K562 (cell line): ENCODE measurements at regions not wholly inside any gene's neighbourhood (a gene's known extent, or its start where the extent isn't known, plus 50 kb on each side); places are given as distances from the start of the nearest gene placed in this dataset.
"Not testable (repeated sequence)": the region's sequence is repeated elsewhere in the genome, so short reads cannot be mapped to it uniquely, and the experiment has no call there.

Experiments
- ATAC-seq: fragments of 200-7000 bp; cut with Tn5 transposase; 3 replicates; pipeline ENCODE4 v1.9.1; 2020; ENCODE audit warnings: moderate library complexity
- BruUV-seq: library from RNA; stranded (reverse); fragments of 400-500 nt; replicated peaks from 2 replicates; lab custom pipeline; 2021; lab: Mats Ljungman, UMichigan
- CTCF ChIA-PET: fragments of 300-600 bp; formaldehyde crosslinking; extraction: SDS; loops from one replicate; lab custom pipeline; 2021; ENCODE audit warnings: low intra/inter-chr PET ratio; lab: Yijun Ruan, JAX
- POLR2A ChIA-PET: fragments of 300-600, 350-650 bp; sonication (Branson Sonifier 250); formaldehyde crosslinking; extraction: SDS; loops from one replicate; lab custom pipeline; 2021; ENCODE audit warnings: antibody characterized with exemption, inconsistent platforms; lab: Yijun Ruan, JAX
- DNase-seq, 4 experiments: peaks; one replicate each; pipeline versions ENCODE4 v3.0.0 to v3.0.0-alpha.2; 2011 to 2018; ENCODE audit warnings: low spot score in 3 of 4, mixed read lengths in 3 of 4; ENCODE audit errors: extremely low read depth in 1 of 4
- FAIRE-seq: peaks from 2 replicates; lab custom pipeline; 2011; peaks lifted over from hg19 to GRCh38; lab: Jason Lieb, UNC
- H2AFZ ChIP-seq: 2 replicates; pipeline ENCODE4 v1.6.0; 2011; ENCODE audit warnings: low read depth, low read length, control low read depth, inconsistent platforms
- H3K27ac ChIP-seq: fragments of 200-600 bp; 3 replicates; pipeline ENCODE4 v1.8.0; 2011; ENCODE audit warnings: low read depth, mild to moderate bottlenecking, control low read depth, inconsistent platforms, low read length, moderate library complexity, mixed read lengths; ENCODE audit errors: extremely low read depth
- H3K27me3 ChIP-seq, 2 experiments: fragments of 300-600 bp in 1 of 2; 2 replicates in 1 of 2; 3 replicates in 1 of 2; pipeline versions ENCODE4 v1.6.0 to v1.8.0; 2011; ENCODE audit warnings: inconsistent platforms in 2 of 2, low read length in 2 of 2, mild to moderate bottlenecking in 1 of 2, mixed read lengths in 1 of 2, moderate library complexity in 1 of 2; ENCODE audit not compliant: control insufficient read depth in 2 of 2, insufficient read depth in 2 of 2
- H3K36me3 ChIP-seq: fragments of 300-600 bp; 3 replicates; pipeline ENCODE4 v1.8.0; 2011; ENCODE audit warnings: mild to moderate bottlenecking, low read length, inconsistent platforms; ENCODE audit not compliant: control insufficient read depth, insufficient read depth
- H3K4me1 ChIP-seq, 2 experiments: fragments of 200-600 bp in 1 of 2; replicated peaks in 1 of 2; 2 replicates in 1 of 2; 3 replicates in 1 of 2; pipeline versions ENCODE4 v1.5.1 to v1.8.0; 2011; ENCODE audit warnings: inconsistent platforms in 2 of 2, low read length in 2 of 2, mild to moderate bottlenecking in 1 of 2, mixed read lengths in 1 of 2, moderate library complexity in 1 of 2; ENCODE audit not compliant: control insufficient read depth in 2 of 2, insufficient read depth in 2 of 2
- H3K4me2 ChIP-seq: 2 replicates; pipeline ENCODE4 v1.6.1; 2011; ENCODE audit warnings: low read length, control low read depth, inconsistent platforms, mixed read lengths; ENCODE audit not compliant: insufficient read depth
- H3K4me3 ChIP-seq: fragments of 200-600 bp; sonication (generic), shearing (Covaris generic); 2 replicates; pipeline ENCODE4 v1.5.1; 2016; ENCODE audit warnings: control low read depth, inconsistent platforms
- H3K79me2 ChIP-seq: fragments of 200-600 bp; 3 replicates; pipeline ENCODE4 v1.8.0; 2011; ENCODE audit warnings: low read length, inconsistent platforms; ENCODE audit not compliant: control insufficient read depth, insufficient read depth
- H3K9ac ChIP-seq, 2 experiments: 2 replicates each; pipeline versions ENCODE4 v1.6.0 to v1.6.1; 2011; ENCODE audit warnings: low read depth in 2 of 2, low read length in 2 of 2, control low read depth in 1 of 2, inconsistent platforms in 1 of 2, mild to moderate bottlenecking in 1 of 2, mixed read lengths in 1 of 2; ENCODE audit not compliant: insufficient read depth in 1 of 2
- H3K9me1 ChIP-seq: one replicate; pipeline ENCODE4 v1.6.0; 2011; ENCODE audit warnings: inconsistent platforms, mild to moderate bottlenecking, low read length, moderate library complexity; ENCODE audit not compliant: control insufficient read depth, insufficient read depth
- H3K9me3 ChIP-seq: replicated peaks from 2 replicates; pipeline ENCODE4 v1.5.1; 2011; ENCODE audit warnings: low read depth, low read length, inconsistent platforms; ENCODE audit not compliant: control insufficient read depth, insufficient read depth
- H4K20me1 ChIP-seq: replicated peaks from 2 replicates; pipeline ENCODE4 v1.6.1; 2011; ENCODE audit warnings: low read length, inconsistent platforms, mixed read lengths; ENCODE audit not compliant: control insufficient read depth, insufficient read depth
- WGBS: fragments of 100-300 bp; shearing (Covaris generic); methylation state at CpG from one replicate; pipeline ENCODE4 v1.1.6; 2016; ENCODE audit warnings: low coverage, mixed read lengths; ENCODE audit not compliant: insufficient coverage; ENCODE audit errors: missing lambda C conversion rate; 5-methylcytosine and 5-hydroxymethylcytosine counted together
- in situ Hi-C: fragments of 300-500 bp; cut with MboI; formaldehyde crosslinking; loops from 4 replicates; pipeline ENCODE4 v1.15.0; 2018; ENCODE audit warnings: inconsistent platforms, mixed read lengths
- intact Hi-C: fragments of 100-400 bp; cut with micrococcal nuclease; formaldehyde crosslinking; loops from 2 replicates; pipeline ENCODE4 v1.14.2; 2022

GRCh38 chr7:150016651-150017189 lies 143.0 kb downstream of the ATP6V0E2 start:
- in situ Hi-C loops = loop anchor here (10.0 kb wide), 1 partner anchor 1338 kb away; no protein-coding TSS in a partner anchor
- H3K36me3 ChIP-seq, H3K27me3 ChIP-seq, H3K4me1 ChIP-seq, BruUV-seq, H2AFZ ChIP-seq, DNase-seq, FAIRE-seq, H3K9ac ChIP-seq, H3K4me2 ChIP-seq, H4K20me1 ChIP-seq, CTCF ChIA-PET, H3K79me2 ChIP-seq, H3K9me3 ChIP-seq, H3K27ac ChIP-seq, H3K4me3 ChIP-seq, intact Hi-C loops, H3K9me1 ChIP-seq, ATAC-seq: not testable (repeated sequence)
- POLR2A ChIA-PET = interaction anchor here (0.7 kb wide), 1 partner anchor 433 kb away, joined by 3 read pairs; the partner anchor contains the start of gene GIMAP8
- 0% methylated on average over 3 of the region's 3 CpGs for WGBS

DNA sequence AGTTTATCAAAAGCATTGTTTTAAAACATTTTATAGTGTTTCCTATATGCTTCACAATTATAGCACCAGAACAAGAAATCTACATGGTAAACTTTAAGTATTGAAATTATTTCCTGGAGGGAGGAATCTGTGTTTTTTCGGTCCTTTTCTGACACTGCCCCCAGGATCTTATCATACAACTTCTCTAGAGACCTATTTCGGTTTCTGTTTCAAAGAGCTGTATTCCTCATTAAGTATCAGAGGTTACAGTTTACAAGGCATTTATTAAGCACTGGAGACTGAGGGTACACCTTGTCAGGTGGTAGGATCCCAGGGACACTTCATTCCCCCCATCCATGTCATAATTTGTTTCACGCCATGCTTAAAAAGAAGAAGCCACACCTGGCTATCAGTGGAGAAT lies 146.4 kb downstream of the ATP6V0E2 start:
- CTCF ChIA-PET, H3K27ac ChIP-seq, H3K4me3 ChIP-seq, H4K20me1 ChIP-seq, DNase-seq, ATAC-seq, H3K9ac ChIP-seq, FAIRE-seq, H3K9me1 ChIP-seq, H2AFZ ChIP-seq, POLR2A ChIA-PET, intact Hi-C loops, H3K79me2 ChIP-seq, in situ Hi-C loops, H3K36me3 ChIP-seq, H3K9me3 ChIP-seq, BruUV-seq, H3K4me1 ChIP-seq, H3K4me2 ChIP-seq: not testable (repeated sequence)
- peaks cover 3 to 18% of the 10 kb centered on the region in 2 experiments; a peak in 4 of 5 replicates for H3K27me3 ChIP-seq
- 2% methylated on average over 3 of the region's 3 CpGs for WGBS

DNA sequence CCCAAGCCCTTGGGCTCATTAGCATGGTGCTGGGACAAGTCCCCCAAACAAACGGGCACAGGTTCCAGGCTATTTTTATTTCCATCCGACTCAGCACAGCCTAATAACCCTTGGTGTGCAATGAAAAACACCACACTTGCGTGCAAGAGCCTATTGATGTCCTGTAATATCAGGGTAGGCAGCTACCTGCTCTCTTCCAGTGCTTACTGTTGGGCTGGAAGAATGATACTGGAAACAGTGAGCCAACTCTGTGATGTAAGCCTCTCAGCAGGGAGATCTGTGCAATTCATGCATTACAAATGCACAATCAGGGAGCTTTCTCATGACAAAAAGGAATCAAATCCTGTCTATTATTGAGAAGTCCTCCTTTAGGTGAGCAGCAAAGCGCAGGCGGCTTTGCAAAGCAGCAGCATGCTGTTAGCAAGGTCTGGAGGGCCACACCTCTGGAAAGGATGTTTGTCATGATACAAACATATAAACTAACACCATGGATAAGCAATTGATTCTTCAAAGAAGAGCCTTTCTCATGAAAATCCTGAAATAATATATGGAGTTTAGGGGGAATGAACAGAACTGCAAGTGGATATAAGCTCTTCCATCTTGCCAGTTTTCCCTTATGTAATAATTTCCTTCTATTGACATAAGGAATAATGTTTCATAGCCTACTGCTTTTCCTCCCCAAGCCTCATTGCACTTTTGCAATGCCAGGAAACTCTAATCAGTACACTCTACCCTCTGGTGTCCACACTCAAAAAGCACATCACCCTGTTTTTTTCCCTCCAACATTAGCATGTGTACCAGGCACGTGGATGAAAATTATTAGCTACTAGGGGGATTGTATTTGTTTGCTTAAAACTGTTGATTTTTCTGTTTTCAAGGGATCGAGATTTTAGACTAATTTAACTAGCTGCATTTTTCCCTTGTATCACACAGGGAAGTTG lies 151.1 kb downstream of the ATP6V0E2 start:
- H3K36me3 ChIP-seq, H3K9me1 ChIP-seq, H3K4me2 ChIP-seq, H3K4me1 ChIP-seq, H3K27ac ChIP-seq, H4K20me1 ChIP-seq, H2AFZ ChIP-seq, DNase-seq, BruUV-seq, H3K9me3 ChIP-seq, H3K79me2 ChIP-seq, ATAC-seq, POLR2A ChIA-PET, intact Hi-C loops, H3K4me3 ChIP-seq, H3K9ac ChIP-seq, FAIRE-seq: not testable (repeated sequence)
- CTCF ChIA-PET = interaction anchor here (0.6 kb wide), 1 partner anchor 161 kb away, joined by 3 read pairs; no protein-coding TSS in a partner anchor
- in situ Hi-C loops = loop anchor here (25.0 kb wide), 1 partner anchor 163 kb away; the partner anchor contains the start of gene ATP6V0E2
- WGBS = 1% methylated on average over 7 of the region's 7 CpGs
- H3K27me3 ChIP-seq = peaks cover 3 to 14% of the 10 kb centered on the region in 2 experiments; a peak in 4 of 5 replicates
